KMS-11 (cell line): ENCODE measurements at regions not wholly inside any gene's neighbourhood (a gene's known extent, or its start where the extent isn't known, plus 50 kb on each side); places are given as distances from the start of the nearest gene placed in this dataset.

Experiments
- H2AFZ ChIP-seq: fragments of 200-600 bp; sonication (generic); 2 replicates; pipeline ENCODE4 v1.6.1; 2016; ENCODE audit warnings: antibody characterized with exemption, mixed run types, low read depth
- H3K27ac ChIP-seq: fragments of 200-600 bp; sonication (generic); 2 replicates; pipeline ENCODE4 v1.6.1; 2016; ENCODE audit warnings: mild to moderate bottlenecking, mixed run types
- H3K27me3 ChIP-seq: fragments of 200-600 bp; sonication (generic); 2 replicates; pipeline ENCODE4 v1.6.1; 2017; ENCODE audit warnings: mild to moderate bottlenecking, low read depth, mixed run types, moderate library complexity; ENCODE audit not compliant: insufficient read depth
- H3K36me3 ChIP-seq: fragments of 200-600 bp; sonication (generic); 2 replicates; pipeline ENCODE4 v1.6.1; 2017; ENCODE audit warnings: mild to moderate bottlenecking, mixed run types; ENCODE audit not compliant: insufficient read depth
- H3K4me1 ChIP-seq: fragments of 200-600 bp; sonication (generic); 2 replicates; pipeline ENCODE4 v1.6.1; 2016; ENCODE audit warnings: mild to moderate bottlenecking, low read depth, mixed run types; ENCODE audit not compliant: poor library complexity, severe bottlenecking
- H3K4me2 ChIP-seq: fragments of 200-600 bp; sonication (generic); 2 replicates; pipeline ENCODE4 v1.7.0; 2016; ENCODE audit warnings: mild to moderate bottlenecking, mixed run types
- H3K4me3 ChIP-seq: fragments of 200-600 bp; sonication (generic); IDR thresholded peaks from 2 replicates; pipeline ENCODE4 v1.6.1; 2017; ENCODE audit warnings: low read depth, low read length, mixed read lengths; ENCODE audit not compliant: insufficient read depth
- H3K79me2 ChIP-seq: fragments of 200-600 bp; sonication (generic); 2 replicates; pipeline ENCODE4 v1.6.1; 2016; ENCODE audit warnings: low read depth, mixed run types; ENCODE audit not compliant: insufficient read depth
- H3K9ac ChIP-seq: fragments of 200-600 bp; sonication (generic); 2 replicates; pipeline ENCODE4 v1.6.1; 2016; ENCODE audit warnings: mild to moderate bottlenecking, mixed run types
- H4K20me1 ChIP-seq: fragments of 200-600 bp; sonication (generic); 2 replicates; pipeline ENCODE4 v1.6.1; 2016; ENCODE audit warnings: mild to moderate bottlenecking, mixed run types; ENCODE audit not compliant: insufficient read depth
- CTCF ChIP-seq: fragments of 200-600 bp; sonication (generic); conservative IDR thresholded peaks from 2 replicates; pipeline ENCODE4 v1.6.1; 2017; ENCODE audit warnings: low read depth, mild to moderate bottlenecking, antibody characterized with exemption, low read length, moderate library complexity, mixed read lengths

- no peak overlapping the region for H3K4me2 ChIP-seq
Observed at GRCh38 chr12:115380546-115381120, 696.7 kb upstream of the TBX3 start.

GRCh38 chr12:115378291-115378690 lies 694.3 kb upstream of the TBX3 start:
- H4K20me1 ChIP-seq: no peaks in the 10 kb centered on the region
- no peaks in the 10 kb centered on the region for H3K27me3 ChIP-seq
- no peak overlapping the region for H2AFZ ChIP-seq
- H3K4me3 ChIP-seq: no peak overlapping the region
- peaks cover 16% of the 10 kb centered on the region for H3K4me1 ChIP-seq
- no peaks in the 10 kb centered on the region for H3K79me2 ChIP-seq
- H3K27ac ChIP-seq: no peak overlapping the region
- H3K4me2 ChIP-seq: no peak overlapping the region
- no peak for TF ChIP-seq CTCF
- no peaks in the 10 kb centered on the region for H3K36me3 ChIP-seq
- no peak overlapping the region for H3K9ac ChIP-seq

More at GRCh38 chr12:115380546-115381120, 696.7 kb upstream of the TBX3 start:
- Histone ChIP-seq H3K4me3 (no peak overlapping the region), H3K4me1 (peaks cover 4% of the 10 kb centered on the region), H3K27ac (no peak overlapping the region), H4K20me1 (no peaks in the 10 kb centered on the region), H3K36me3 (no peaks in the 10 kb centered on the region), H3K27me3 (no peaks in the 10 kb centered on the region), H2AFZ (no peak overlapping the region), H3K79me2 (no peaks in the 10 kb centered on the region), H3K9ac (no peak overlapping the region)
- TF ChIP-seq CTCF: no peak

- Histone ChIP-seq H3K4me3 (no peak overlapping the region), H3K79me2 (no peaks in the 10 kb centered on the region), H3K4me1 (peaks cover 16% of the 10 kb centered on the region), H2AFZ (no peak overlapping the region), H3K4me2 (no peak overlapping the region), H3K9ac (no peak overlapping the region), H3K27me3 (no peaks in the 10 kb centered on the region), H3K27ac (no peak overlapping the region), H4K20me1 (no peaks in the 10 kb centered on the region), H3K36me3 (no peaks in the 10 kb centered on the region)
- TF ChIP-seq CTCF: no peak
Observed at GRCh38 chr12:115377779-115378178, 693.8 kb upstream of the TBX3 start.

GRCh38 chr12:115377230-115377629 lies 693.3 kb upstream of the TBX3 start:
- H2AFZ ChIP-seq: no peak overlapping the region
- H3K4me3 ChIP-seq: no peak overlapping the region
- H3K79me2 ChIP-seq: no peaks in the 10 kb centered on the region
- no peak overlapping the region for H3K27ac ChIP-seq
- no peak overlapping the region for H3K4me2 ChIP-seq
- no peaks in the 10 kb centered on the region for H3K36me3 ChIP-seq
- no peak for TF ChIP-seq CTCF
- peaks cover 16% of the 10 kb centered on the region for H3K4me1 ChIP-seq
- H3K27me3 ChIP-seq: no peaks in the 10 kb centered on the region
- no peak overlapping the region for H3K9ac ChIP-seq
- H4K20me1 ChIP-seq: no peaks in the 10 kb centered on the region
